NCI-H1417 (cell line): ENCODE measurements at regions not wholly inside any gene's neighbourhood (a gene's known extent, or its start where the extent isn't known, plus 50 kb on each side); places are given as distances from the start of the nearest gene placed in this dataset.
A peak's percentile ranks its signal among the peaks of the same experiment; 100 is the strongest.

Experiments used
- DNase-seq, 3 experiments: peaks; one replicate each; lab custom pipeline; 2025; lab: John Stamatoyannopoulos, UW

DNA sequence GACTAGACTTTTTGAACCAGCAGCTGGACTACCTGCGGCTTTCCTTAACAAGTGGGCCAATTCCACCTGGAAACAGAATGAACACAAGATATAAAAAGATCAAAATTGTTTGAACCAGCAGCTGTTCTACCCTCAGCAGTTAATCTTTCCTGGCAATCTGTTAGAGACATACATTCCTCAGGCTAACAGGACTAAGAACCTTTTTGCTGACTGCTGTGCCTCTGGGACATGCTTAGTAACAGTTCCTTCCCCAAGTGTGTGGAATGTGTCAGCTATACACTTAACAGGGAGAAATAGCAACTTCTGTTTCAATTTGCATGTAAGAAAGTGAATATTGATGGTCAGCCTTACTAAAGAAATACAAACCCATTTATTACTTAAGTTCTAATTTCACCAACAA lies 554.4 kb downstream of the ARAP2 start:
- no peak for DNase-seq

DNA sequence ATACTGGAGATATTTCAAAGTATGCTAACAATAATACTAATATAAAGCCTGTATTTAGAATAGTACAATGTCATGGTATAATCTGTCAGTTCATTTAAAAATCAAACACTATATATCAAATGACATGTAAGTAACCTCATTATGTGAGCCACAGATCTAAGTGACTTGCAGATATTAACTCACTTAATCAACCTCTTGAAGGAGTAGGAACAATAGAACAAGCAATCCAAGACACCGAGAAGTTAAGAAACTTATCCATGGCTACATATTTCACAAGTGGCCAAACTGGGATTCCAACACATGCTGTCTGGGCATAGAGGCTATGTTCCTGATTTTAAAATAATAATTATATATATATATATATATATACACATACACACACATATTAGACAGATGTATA lies 554.0 kb downstream of the ARAP2 start:
- no peak for DNase-seq

DNA sequence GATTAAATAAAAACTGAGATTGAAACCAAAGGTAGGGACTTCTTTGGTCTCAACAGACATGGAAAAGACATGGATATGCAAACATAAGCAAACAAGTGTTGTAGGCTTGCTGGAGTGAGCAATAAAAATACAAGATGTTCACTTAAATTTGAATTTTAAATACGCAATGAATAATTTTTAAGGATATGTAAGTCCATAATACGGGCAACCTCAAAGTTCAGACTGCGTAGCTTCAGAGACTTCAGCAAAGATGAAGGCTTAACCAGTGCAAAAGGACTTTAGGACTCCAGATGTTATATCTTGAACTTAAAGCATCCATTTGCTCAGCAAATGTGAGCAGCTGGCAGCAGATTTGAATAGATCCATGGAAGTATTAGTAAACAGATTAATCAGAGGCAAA lies 549.3 kb downstream of the ARAP2 start:
- DNase-seq = no peak

DNA sequence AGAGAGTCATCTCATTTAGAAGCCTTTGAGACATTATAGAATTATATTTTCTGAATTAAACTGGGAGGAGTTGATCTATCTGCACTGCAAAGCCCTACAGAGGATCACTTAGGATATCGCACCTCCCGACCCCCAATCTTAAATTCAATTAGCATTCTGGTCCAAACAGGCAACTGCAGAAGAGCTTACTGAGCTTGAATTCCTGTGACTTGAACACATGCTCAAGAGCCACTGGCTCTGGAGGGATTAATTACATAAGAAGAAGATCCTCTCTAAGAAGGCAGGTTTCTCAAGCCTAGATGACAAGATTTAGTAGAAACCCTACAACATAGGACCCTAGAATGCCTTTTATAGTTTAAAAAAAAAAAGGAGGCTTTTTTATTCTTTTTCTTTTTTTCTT lies 548.9 kb downstream of the ARAP2 start:
- no peak for DNase-seq

DNA sequence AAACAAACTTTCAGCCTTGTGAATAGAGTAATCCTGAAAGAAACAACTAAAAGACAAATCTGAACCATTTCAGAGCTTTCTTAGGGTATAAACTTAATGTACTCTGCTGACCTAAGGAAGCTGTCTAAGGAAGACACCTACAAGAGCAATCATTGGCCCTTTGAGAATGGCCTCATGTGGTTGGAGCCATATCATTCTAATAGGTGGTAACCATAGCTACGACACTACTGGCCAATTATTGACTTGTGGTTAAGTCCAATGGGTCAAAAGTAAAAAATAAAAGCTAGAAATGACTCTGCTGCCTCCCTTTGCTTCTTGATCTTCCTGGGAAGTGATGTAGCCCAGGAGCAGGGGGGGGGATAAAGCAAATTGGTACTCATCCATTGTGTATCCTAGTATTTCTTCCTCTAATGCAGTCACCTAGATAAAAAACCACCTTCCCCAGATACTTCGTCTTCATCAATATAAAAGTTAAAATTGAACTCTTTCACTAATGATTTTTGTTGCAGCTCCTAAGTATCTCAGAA lies 547.0 kb downstream of the ARAP2 start:
- DNase-seq = no peak

DNA sequence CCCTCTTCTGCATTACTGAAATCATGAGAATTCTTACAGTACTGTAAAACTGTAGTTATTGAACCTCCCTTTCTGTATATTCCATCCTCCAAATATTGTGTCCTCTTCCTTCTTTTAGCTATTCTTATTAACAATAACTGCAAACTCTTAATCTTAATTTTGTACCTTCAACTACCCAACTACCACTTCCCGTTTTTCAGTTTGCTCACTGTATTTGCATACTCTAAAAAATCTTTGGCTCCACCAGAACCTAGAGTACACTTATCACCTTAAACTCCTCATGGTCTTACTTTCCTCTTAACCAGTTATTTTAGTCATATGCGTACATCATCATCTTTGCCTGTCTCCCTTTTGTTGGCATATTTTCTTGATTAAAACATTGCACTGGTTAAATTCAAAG lies 543.7 kb downstream of the ARAP2 start:
- DNase-seq = no peak

DNA sequence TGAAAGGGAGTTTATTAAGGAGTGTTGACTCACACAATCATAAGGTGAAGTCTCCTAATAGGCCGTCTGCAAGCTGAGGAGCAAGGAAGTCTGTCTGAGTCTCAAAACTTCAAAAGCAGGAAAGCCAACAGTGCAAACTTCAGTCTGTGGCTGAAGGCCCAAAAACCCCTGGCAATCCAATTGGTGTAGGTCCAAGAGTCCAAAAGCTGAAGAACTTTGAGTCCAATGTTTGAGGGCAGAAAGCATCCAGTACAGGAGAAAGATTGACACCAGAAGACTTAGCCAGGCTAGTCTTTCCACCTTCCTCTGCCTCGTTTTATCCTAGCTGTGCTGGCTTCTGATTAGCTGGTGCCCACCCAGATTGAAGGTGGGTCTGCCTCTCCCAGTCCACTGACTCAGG lies 535.2 kb downstream of the ARAP2 start:
- no peak for DNase-seq

DNA sequence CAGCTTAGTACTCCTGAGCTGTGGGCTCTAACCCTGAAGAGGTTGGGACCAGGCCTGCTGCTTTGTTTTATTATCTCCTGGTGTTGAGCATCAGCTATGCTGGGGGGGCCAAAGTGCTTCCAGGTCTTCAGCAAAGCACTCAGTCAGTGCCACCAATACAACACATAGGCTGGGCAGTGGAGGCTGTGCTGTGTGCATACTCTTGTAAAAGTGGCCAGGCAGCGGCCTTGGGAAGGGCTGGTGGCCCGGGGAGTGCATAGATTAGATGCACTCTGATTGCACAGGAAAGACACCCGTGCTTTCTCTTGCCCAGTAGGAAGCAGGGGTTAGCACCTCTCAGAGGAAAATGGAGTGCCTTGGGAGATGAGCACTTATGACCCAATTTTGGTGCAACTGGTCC lies 534.0 kb downstream of the ARAP2 start:
- DNase-seq = no peak

DNA sequence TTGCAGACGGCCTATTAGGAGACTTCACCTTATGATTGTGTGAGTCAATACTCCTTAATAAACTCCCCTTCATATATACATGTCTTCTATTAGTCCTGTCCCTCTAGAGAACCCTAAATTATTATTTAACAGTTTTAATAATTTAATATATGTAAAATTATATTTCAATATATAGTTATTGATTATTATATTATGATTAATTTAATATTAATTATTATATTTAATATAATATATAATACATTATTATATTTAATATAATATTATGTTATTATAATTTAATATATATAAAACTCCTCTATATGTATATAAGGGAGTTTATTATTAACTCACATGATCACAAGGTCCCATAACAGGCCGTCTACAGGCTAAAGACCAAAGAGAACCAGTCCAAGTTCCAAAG lies 533.2 kb downstream of the ARAP2 start:
- no peak for DNase-seq

DNA sequence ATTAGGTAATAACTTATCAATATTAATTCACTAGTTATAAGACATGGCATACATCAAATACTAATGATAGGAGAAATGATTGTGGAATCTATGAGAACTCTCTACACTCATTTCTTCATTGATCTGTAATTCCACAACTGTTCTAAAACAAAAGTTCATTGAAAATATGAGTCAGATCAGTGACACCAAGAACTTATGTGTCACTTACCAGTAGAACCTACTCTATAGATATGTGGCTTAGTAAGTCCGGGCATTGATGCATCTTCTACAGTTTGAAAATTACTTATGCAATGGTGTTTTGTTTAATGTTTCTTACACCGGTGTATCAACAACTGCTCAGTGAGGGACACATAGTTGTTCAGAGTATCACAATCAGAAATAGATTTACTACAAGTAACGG lies 520.3 kb downstream of the ARAP2 start:
- no peak for DNase-seq

DNA sequence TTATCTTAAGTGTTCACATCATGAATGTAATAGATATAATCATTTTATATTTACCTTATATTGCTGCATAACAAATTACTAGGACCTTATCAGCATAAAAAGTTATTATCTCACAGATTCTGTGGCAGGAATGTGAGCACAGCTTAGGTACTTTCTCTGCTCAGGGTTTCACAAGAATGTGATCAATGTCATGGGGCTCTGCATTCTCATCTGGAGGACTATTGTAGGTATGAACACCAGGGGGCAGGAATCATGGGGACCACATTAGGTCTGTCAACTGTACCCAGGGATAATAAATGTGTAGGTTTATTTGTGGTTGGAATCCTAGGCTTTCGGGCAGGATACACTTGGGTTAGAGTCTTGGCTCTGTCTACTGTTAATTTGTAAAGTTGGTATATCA lies 519.2 kb downstream of the ARAP2 start:
- DNase-seq = no peak

DNA sequence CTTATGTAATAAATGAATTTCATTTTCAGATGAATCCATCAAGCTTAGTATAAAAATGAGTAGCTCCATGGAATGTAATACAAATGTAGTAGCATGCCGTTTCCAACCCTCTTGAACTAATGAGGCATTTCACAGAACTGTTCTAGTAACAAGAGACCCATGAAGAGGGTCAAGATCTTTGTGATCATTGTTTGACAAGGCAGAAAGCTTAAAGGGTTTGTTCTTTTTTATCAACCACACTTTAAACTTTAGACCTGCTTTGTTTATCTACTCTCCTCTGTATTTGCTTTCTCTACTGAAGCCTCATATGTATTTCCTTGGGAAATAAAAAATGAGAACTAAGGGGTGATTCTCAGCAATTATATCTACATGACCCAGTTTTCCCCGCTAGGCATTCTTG lies 513.9 kb downstream of the ARAP2 start:
- peak in 2 of 3 experiments; percentile 4 to 31 for DNase-seq

DNA sequence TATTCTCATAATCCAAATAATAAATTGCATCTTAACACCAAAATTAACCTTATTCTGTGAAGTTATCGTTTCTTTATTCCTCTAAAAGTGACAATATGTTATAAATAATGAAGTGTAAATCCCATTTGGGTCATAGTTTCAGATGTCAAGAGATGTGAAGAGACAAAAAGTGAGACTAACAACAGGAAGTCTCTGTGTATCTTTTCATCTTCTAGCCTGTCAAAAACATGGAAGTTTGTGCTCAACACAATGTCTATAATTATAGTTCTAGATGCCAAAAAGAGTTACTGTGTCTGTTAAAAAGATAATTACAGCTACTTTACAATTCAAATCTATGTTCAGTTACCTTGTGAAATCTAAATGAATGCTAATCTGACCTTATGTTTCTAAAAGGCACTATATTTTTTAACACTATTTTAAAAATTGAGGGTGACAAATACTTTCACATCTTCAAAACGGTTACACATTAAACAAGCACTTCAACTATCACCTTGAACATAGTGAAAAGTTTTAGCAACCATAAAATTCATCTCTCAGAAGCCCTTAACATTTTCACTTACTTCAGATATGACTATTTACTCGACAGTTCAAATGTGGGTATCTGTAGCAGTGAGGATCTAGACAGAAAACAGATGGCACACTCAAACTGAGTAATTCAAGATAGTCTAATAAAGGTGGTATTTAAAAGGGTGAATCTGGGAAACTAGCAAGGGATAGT lies 509.8 kb downstream of the ARAP2 start:
- DNase-seq = no peak

DNA sequence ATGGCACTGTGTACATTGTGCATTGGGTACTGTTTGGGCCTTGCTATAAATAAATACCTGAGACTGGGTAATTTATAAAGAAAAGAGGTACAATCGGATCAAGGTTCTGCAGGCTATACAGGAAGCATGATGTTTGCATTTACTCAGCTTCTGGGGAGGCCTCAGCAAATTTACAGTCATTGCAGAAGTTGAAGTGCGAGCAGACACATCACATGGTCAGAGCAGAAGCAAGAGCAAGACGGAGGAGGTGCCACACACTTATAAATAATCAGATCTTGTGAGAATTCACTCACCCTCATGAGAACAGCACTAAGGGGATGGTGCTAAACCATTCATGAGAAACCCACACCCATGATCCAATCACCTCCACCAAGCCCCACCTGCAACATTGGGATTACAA lies 505.0 kb downstream of the ARAP2 start:
- no peak for DNase-seq

DNA sequence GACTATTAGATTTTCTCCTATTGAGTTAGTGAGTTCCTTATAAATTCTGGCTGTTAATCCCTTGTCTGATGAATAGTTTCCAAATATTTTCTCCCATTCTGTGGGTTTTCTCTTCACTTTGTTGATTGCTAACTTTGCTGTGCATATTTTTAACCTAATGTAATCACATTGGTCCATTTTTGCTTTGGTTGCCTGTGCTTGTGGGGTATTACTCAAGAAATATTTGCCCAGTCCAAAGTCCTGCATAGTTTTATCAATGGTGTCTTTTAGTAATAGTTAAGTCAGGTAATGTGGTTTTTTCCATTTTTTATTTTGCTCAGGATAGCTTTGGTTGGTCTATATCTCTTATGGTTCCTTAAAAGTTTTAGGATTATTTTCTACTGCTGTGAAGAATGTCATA lies 490.3 kb downstream of the ARAP2 start:
- DNase-seq = no peak

DNA sequence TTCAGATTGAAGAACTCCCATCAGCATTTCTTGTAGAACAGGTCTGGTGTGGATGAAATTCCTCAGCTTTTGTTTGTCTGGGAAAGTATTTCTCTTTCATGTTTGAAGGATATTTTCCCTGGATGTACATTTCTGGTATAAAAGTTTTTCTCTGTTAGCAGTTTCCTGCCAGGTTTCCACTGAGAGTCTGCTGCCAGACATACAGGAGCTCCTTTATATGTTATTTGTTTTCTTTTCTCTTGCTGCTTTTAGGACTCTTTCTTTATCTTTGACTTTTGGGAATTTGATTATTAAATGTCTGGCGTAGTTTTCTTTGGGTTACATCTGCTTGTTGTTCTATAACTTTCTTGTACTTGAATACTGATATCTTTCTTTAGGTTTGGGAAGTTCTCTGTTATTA lies 486.5 kb downstream of the ARAP2 start:
- no peak for DNase-seq

DNA sequence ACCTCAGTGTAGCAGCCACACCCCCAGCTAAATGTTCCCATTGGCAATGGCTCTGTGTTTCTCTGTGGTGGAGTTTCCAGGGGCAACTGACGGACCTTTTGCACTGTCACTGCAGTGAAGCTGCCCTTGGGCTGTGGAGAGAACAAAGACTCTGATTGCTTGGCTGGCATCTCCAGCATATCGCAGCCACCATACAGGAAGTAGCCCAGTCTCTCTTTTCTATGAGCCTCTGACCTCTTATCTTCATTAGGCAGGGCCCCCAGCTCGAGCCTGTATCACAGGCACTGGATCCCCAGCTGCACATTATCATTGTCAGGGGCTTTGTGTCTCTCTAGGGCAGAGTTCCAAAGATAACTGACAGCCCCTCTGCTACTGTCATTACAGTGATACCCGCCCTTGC lies 483.5 kb downstream of the ARAP2 start:
- no peak for DNase-seq

DNA sequence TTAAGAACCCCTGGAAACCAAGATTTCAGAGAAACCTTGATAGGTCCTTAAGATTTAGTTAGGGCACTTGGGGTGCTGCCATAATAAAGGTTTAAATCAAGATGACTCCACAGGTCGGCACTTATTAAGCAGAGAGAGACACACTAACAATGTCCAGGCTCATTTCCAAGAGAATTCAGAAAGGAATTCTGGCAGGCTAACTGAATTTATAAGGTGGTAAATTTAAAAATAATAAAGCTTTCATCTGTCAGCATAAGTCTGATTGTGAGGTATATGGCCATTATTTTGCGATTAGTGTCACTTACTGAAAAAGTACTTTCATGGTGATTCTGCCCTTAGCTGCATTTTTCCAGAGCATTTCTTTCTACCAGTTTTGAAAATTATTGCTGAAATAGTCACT lies 472.7 kb downstream of the ARAP2 start:
- no peak for DNase-seq

DNA sequence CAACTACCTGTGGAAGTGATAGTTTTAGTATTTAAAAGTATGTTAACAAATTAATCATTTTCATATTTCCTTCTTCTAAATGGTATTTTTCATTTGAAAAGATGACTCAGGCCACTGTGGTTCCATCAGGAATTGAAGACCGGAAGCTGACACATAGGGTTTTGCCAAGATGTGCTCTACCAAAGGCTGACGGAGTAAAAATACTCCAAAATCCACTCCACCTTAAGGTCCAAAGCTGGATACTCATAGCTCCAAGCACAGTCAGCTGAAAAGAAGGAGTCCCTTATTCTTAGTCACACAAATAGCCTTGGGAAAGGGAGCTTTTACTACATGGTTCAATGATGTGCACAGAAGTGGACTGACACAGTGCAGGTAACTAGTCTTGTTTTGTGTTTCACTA lies 472.0 kb downstream of the ARAP2 start:
- DNase-seq = no peak

DNA sequence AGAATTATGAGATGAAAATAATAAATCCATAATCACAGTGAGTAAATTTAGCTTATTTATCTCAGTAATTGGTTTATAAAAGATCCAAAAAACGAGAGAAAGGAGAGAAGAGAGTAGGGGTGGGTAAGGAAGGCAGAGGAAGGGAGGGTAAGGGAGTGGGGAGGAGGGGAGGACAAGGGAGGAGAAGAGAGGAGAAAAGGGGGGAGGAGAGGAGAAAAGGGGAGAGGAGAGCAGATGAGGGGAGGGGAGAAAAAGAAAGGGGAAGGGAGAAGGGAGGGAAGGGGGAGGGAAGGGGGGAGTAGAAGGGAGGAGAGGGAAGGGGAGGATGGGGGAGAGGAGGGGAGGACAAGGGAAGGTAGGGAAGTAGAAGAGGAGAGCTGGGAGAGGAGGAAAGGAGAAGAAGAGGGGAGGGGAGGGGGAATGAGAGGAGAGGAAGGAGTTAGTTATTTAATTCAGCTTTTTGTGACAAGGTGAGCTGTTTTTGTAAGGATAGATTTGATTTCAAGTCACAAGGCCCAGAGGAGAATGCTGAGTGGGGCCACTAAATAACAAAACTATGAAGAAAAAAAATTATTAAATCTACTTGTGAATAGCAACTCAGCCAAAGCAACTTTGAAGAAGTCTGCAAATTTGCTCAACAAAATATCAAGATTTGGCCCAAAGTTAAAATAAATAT lies 454.3 kb downstream of the ARAP2 start:
- DNase-seq = no peak

DNA sequence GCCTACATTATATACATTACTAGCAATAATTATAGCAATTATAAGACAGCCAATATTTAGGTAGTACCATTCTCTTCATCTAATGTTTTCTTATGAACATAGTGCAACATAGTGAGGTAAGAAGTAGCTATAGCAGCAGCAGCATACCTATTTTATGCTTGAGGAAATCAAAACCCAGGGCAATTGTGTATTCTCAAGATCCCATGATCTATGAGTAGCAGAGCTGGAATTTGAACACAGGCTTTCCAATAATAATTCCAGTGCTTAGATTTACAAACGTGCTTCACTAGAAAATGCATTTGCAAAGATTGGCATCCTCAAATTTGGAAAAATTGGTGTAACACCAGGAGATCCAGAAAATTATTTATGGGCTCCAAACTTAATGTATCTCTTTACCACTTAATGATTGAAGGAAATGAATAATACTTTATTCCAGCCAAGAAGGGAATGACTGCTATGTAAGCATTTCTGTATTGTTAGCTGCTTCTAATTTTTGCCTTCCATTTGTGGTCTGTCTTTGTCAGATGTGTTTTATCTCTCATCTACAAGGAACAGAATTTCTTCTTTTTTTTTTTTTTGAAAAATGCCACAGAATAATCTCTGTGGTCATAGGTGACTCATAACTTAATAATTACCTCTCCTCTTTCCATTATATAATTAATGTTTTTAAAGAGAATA lies 451.1 kb downstream of the ARAP2 start:
- DNase-seq = no peak

DNA sequence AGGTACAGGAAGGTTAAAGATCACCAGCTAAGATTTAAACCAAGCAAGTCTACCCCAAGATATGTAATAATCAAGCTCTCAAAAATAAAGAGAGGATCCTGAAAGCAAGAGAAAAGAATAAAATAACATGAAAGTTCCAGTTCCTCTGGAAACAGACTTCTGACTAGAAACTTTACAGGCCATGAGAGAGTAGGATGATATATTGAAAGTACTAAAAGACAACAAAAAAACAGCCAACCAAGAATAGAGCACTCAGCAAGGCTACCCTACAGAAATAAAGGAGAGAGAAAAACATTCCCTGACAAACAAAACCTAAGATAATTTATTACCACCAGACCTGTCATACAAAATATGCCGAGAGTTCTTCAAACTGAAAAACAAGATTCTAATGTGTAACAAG lies 450.5 kb downstream of the ARAP2 start:
- no peak for DNase-seq

DNA sequence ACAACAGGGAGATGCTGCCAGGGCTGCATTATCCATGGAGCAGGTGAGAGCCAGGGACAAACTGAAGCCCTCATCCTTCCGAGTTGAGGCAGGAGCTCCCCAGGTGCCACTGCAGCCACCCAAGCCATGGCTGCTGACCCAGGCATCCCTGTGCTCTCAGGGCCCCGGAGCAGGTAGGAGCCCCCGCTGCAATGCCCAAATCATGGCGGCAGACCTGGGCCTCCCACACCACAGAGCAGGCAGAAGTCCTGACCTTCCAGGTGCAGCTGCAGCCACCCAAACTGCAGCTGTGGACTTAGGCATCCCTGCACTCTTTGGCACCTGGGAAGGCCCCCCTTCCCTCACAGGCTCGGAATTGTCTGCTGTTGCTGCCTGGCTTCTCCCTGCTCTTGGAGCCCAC lies 443.6 kb downstream of the ARAP2 start:
- DNase-seq = no peak
